ENCODE measurements at regions not wholly inside any gene's neighbourhood (a gene's known extent, or its start where the extent isn't known, plus 50 kb on each side); places are given as distances from the start of the nearest gene placed in this dataset.

- TF ChIP-seq POLR2A (IDR thresholded peaks at IDR 0.05; ENCODE audit: low read length) (no peak), GATA1 (IDR thresholded peaks at IDR 0.05; ENCODE audit: low read depth, low read length) (no peak)
Observed at GRCh38 chr6:97864366-97864765, 581.4 kb upstream of the MMS22L start.
